GM12878 (cell line): ENCODE measurements at regions not wholly inside any gene's neighbourhood (a gene's known extent, or its start where the extent isn't known, plus 50 kb on each side); places are given as distances from the start of the nearest gene placed in this dataset.

Experiments
- ATAC-seq: fragments of 200-7000 bp; cut with Tn5 transposase; 3 replicates; pipeline ENCODE4 v1.9.1; 2020; ENCODE audit warnings: mild to moderate bottlenecking, moderate library complexity
- BruUV-seq: library from RNA; stranded (reverse); fragments of 400-500 nt; replicated peaks from 2 replicates; lab custom pipeline; 2021; lab: Mats Ljungman, UMichigan
- CTCF ChIA-PET: fragments of 300-600 bp; sonication (Branson Sonifier 250); formaldehyde crosslinking; extraction: SDS; loops from one replicate; lab custom pipeline; 2021; ENCODE audit warnings: inconsistent platforms; lab: Yijun Ruan, JAX
- POLR2A ChIA-PET: fragments of 350-600 bp; formaldehyde crosslinking; extraction: SDS; loops from one replicate; lab custom pipeline; 2021; ENCODE audit warnings: inconsistent platforms; lab: Charles Lee
- RAD21 ChIA-PET: fragments of 300-600 bp; sonication (Branson Sonifier 250); formaldehyde crosslinking; loops from one replicate; lab custom pipeline; 2023; ENCODE audit warnings: antibody characterized with exemption; ENCODE audit not compliant: unreplicated experiment; lab: Charles Lee
- SMC1A ChIA-PET: fragments of 300-600 bp; sonication (Branson Sonifier 250); formaldehyde crosslinking; loops from one replicate; lab custom pipeline; 2023; ENCODE audit not compliant: unreplicated experiment, uncharacterized antibody; lab: Charles Lee
- DNase-seq: peaks from one replicate; pipeline ENCODE4 v3.0.0-alpha.2; 2011; ENCODE audit warnings: low read depth, low spot score
- FAIRE-seq: peaks from 3 replicates; lab custom pipeline; 2011; peaks lifted over from hg19 to GRCh38; lab: Jason Lieb, UNC
- H2AFZ ChIP-seq: 2 replicates; pipeline ENCODE4 v1.6.0; 2011; ENCODE audit warnings: low read depth, low read length, control low read depth; ENCODE audit not compliant: control insufficient read depth
- H3K27ac ChIP-seq: 2 replicates; pipeline ENCODE4 v1.5.1; 2011; ENCODE audit warnings: control low read depth; ENCODE audit not compliant: control insufficient read depth, insufficient read depth
- H3K27me3 ChIP-seq, 2 experiments: replicated peaks in 1 of 2; 2 replicates each; pipeline versions ENCODE4 v1.6.0 to v1.6.1; 2011; ENCODE audit warnings: low read length in 1 of 2; ENCODE audit not compliant: control insufficient read depth in 2 of 2, insufficient read depth in 2 of 2
- H3K36me3 ChIP-seq, 2 experiments: 2 replicates each; pipeline ENCODE4 v1.5.1; 2011; ENCODE audit warnings: low read length in 1 of 2; ENCODE audit not compliant: control insufficient read depth in 2 of 2, insufficient read depth in 2 of 2
- H3K4me1 ChIP-seq: 2 replicates; pipeline ENCODE4 v1.6.1; 2011; ENCODE audit warnings: mild to moderate bottlenecking, low read length, moderate library complexity, mixed read lengths; ENCODE audit not compliant: control insufficient read depth, insufficient read depth
- H3K4me2 ChIP-seq: 2 replicates; pipeline ENCODE4 v1.6.0; 2011; ENCODE audit warnings: control low read depth; ENCODE audit not compliant: control insufficient read depth, insufficient read depth
- H3K4me3 ChIP-seq: fragments of 200-600 bp; sonication (generic); 2 replicates; pipeline ENCODE4 v1.5.1; 2016
- H3K79me2 ChIP-seq: 2 replicates; pipeline ENCODE4 v1.6.0; 2011; ENCODE audit warnings: low read length; ENCODE audit not compliant: control insufficient read depth, insufficient read depth
- H3K9ac ChIP-seq: 2 replicates; pipeline ENCODE4 v1.8.0; 2011; ENCODE audit warnings: low read length, control low read depth, mixed read lengths; ENCODE audit not compliant: control insufficient read depth, insufficient read depth
- H3K9me3 ChIP-seq: replicated peaks from 3 replicates; pipeline ENCODE4 v1.5.1; 2011; ENCODE audit warnings: mild to moderate bottlenecking, low read length; ENCODE audit not compliant: control insufficient read depth, insufficient read depth
- H4K20me1 ChIP-seq: 2 replicates; pipeline ENCODE4 v1.6.0; 2011; ENCODE audit not compliant: control insufficient read depth, insufficient read depth
- CREB1 ChIP-seq: IDR thresholded peaks from 2 replicates; pipeline ENCODE4 v1.6.1; 2012; ENCODE audit warnings: low read depth, mild to moderate bottlenecking, inconsistent platforms
- EP300 ChIP-seq, 2 experiments: fragments of 150-350 bp in 1 of 2; IDR thresholded peaks; 2 replicates each; pipeline ENCODE4 v1.6.1; 2011 to 2012; ENCODE audit warnings: low read depth in 2 of 2, low read length in 2 of 2, borderline replicate concordance in 1 of 2, improper control_type of control experiment in 1 of 2, inconsistent platforms in 1 of 2; ENCODE audit not compliant: control insufficient read depth in 1 of 2
- HCFC1 ChIP-seq: fragments of 150-350 bp; IDR thresholded peaks from 2 replicates; pipeline ENCODE4 v1.6.1; 2014; ENCODE audit warnings: low read length
- HDGF ChIP-seq: fragments of 450-650 bp; IDR thresholded peaks from 2 replicates; pipeline ENCODE4 v1.6.1; 2016; ENCODE audit warnings: antibody characterized with exemption
- MYB ChIP-seq: fragments of 150-350 bp; IDR thresholded peaks from 2 replicates; pipeline ENCODE4 v1.6.1; 2014; ENCODE audit warnings: mild to moderate bottlenecking, low read depth, low read length, borderline replicate concordance
- NFYA ChIP-seq: IDR thresholded peaks from 2 replicates; pipeline ENCODE4 v1.6.1; 2011; ENCODE audit warnings: low read depth, mild to moderate bottlenecking, low read length, improper control_type of control experiment, borderline replicate concordance
- NR2C2 ChIP-seq: IDR thresholded peaks from 2 replicates; pipeline ENCODE4 v1.6.1; 2011; ENCODE audit warnings: borderline replicate concordance, low read depth; ENCODE audit not compliant: control insufficient read depth, insufficient read length
- PAX5 ChIP-seq: IDR thresholded peaks from 2 replicates; pipeline ENCODE4 v1.6.1; 2011; ENCODE audit warnings: low read depth, low read length, borderline replicate concordance
- POLR2AphosphoS5 ChIP-seq: IDR thresholded peaks from 2 replicates; pipeline ENCODE4 v1.6.1; 2011; ENCODE audit warnings: mild to moderate bottlenecking, low read length, inconsistent platforms
- PRDM15 ChIP-seq: fragments of 450-650 bp; formaldehyde crosslinking; IDR thresholded peaks from 2 replicates; pipeline ENCODE4 v1.4.0; 2020; ENCODE audit warnings: mild to moderate bottlenecking, moderate library complexity
- STAT1 ChIP-seq: fragments of 450-650 bp; conservative IDR thresholded peaks from 2 replicates; pipeline ENCODE4 v1.6.1; 2014; ENCODE audit warnings: antibody characterized with exemption, mild to moderate bottlenecking
- SUZ12 ChIP-seq: fragments of 200-600 bp; sonication (generic); IDR thresholded peaks from one replicate; pipeline ENCODE4 v1.6.1; 2018; ENCODE audit warnings: antibody characterized with exemption, mild to moderate bottlenecking; ENCODE audit not compliant: unreplicated experiment
- TCF3 ChIP-seq: IDR thresholded peaks from 2 replicates; pipeline ENCODE4 v1.6.1; 2012; ENCODE audit warnings: low read depth, mild to moderate bottlenecking, low read length, borderline replicate concordance; ENCODE audit not compliant: insufficient read depth
- YBX1 ChIP-seq: fragments of 450-650 bp; IDR thresholded peaks from 2 replicates; pipeline ENCODE4 v1.6.1; 2016; ENCODE audit warnings: antibody characterized with exemption
- ZZZ3 ChIP-seq: IDR thresholded peaks from 2 replicates; pipeline ENCODE4 v1.6.1; 2011; ENCODE audit warnings: low read depth; ENCODE audit not compliant: control insufficient read depth, insufficient read length
- WGBS: methylation state at CpG from one replicate; pipeline ENCODE4 v1.1.6; 2016; ENCODE audit warnings: low lambda C conversion rate; ENCODE audit not compliant: insufficient replicate concordance, insufficient coverage; ENCODE audit errors: missing lambda C conversion rate; 5-methylcytosine and 5-hydroxymethylcytosine counted together
- in situ Hi-C: fragments of 300-500 bp; cut with MboI; formaldehyde crosslinking; loops from 9 replicates; pipeline ENCODE4 v1.14.3; 2018; ENCODE audit warnings: mixed read lengths
- intact Hi-C: fragments of 100-400 bp; cut with micrococcal nuclease; formaldehyde crosslinking; loops from one replicate; pipeline ENCODE4 v1.14.2; 2022; ENCODE audit not compliant: unreplicated experiment

DNA sequence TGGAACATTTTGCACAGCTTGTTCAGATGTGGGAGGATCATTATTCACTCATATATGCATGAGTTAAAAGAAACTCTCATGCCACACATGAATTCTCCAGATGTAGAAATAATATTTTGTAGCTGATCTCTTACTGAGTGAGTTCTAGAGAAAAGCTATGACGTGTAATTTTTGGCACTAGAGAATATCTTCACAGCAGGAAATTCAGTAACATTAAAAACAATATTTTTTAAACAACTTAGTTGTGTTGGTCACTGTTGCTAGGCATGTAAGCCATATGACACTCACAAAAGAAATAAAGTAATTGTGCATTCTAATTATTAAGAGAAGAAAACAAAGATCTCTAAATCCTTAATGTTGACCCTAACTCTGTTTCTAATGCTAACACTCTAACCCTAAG lies 371.4 kb upstream of the SLC10A2 start:
- Histone ChIP-seq H3K9ac (no peak overlapping the region), H3K36me3 (no peaks in the 10 kb centered on the region), H3K4me1 (no peaks in the 10 kb centered on the region), H3K27me3 (no peaks in the 10 kb centered on the region), H3K27ac (no peak overlapping the region), H4K20me1 (no peaks in the 10 kb centered on the region), H3K9me3 (no peaks in the 10 kb centered on the region), H3K79me2 (no peaks in the 10 kb centered on the region), H3K4me3 (no peak overlapping the region), H2AFZ (no peak overlapping the region), H3K4me2 (no peak overlapping the region)
- no TSS peak for BruUV-seq
- no peak for ATAC-seq
- TF ChIP-seq ZZZ3 (no peak), CREB1 (no peak), EP300 (IDR thresholded peaks at IDR 0.05; ENCODE audit: borderline replicate concordance in 1 of 2, control insufficient read depth in 1 of 2, low read depth in 2 of 2, low read length in 2 of 2) (no peak), PRDM15 (CRISPR knock-in tag) (no peak), TCF3 (no peak), PAX5 (no peak), YBX1 (no peak), HCFC1 (no peak), MYB (no peak), NFYA (no peak), SUZ12 (no peak), HDGF (no peak), POLR2AphosphoS5 (no peak), NR2C2 (no peak), STAT1 (no peak)
- DNase-seq: no peak
- SMC1A ChIA-PET: interaction anchor here (1.1 kb wide), 1 partner anchor 60 kb away, joined by 3 read pairs; no protein-coding TSS in a partner anchor
- intact Hi-C loops (no loop called here), in situ Hi-C loops (no loop called here)
- CTCF ChIA-PET: no interaction called here
- 0% methylated on average over 1 of the region's 1 CpG for WGBS
- no peak for FAIRE-seq
- POLR2A ChIA-PET: no interaction called here
- RAD21 ChIA-PET: no interaction called here
